Karpas-422 (cell line): ENCODE measurements at regions not wholly inside any gene's neighbourhood (a gene's known extent, or its start where the extent isn't known, plus 50 kb on each side); places are given as distances from the start of the nearest gene placed in this dataset. TPM values are rescaled to one million over a fixed set of nuclear protein-coding genes. Genes with fewer than 3 reads are reported as not detected.

Experiments used
- DNase-seq: peaks from one replicate; pipeline ENCODE4 v3.0.0-alpha.2; 2015
- H2AFZ ChIP-seq: fragments of 200-600 bp; sonication (generic); 2 replicates; pipeline ENCODE4 v1.6.1; 2014; ENCODE audit warnings: antibody characterized with exemption, low read length, mixed read lengths
- H3K27ac ChIP-seq: fragments of 200-600 bp; sonication (generic); 2 replicates; pipeline ENCODE4 v1.5.1; 2014; ENCODE audit warnings: mild to moderate bottlenecking, low read length, moderate library complexity
- H3K27me3 ChIP-seq: fragments of 200-600 bp; sonication (generic); 2 replicates; pipeline ENCODE4 v1.6.1; 2014; ENCODE audit warnings: low read length, mixed read lengths
- H3K36me3 ChIP-seq: fragments of 200-600 bp; sonication (generic); 2 replicates; pipeline ENCODE4 v1.6.1; 2014; ENCODE audit warnings: low read length, mixed read lengths; ENCODE audit not compliant: insufficient read depth
- H3K4me1 ChIP-seq: fragments of 200-600 bp; sonication (generic); 2 replicates; pipeline ENCODE4 v1.6.1; 2014; ENCODE audit warnings: mild to moderate bottlenecking, low read length, mixed read lengths
- H3K4me2 ChIP-seq: fragments of 200-600 bp; sonication (generic); 2 replicates; pipeline ENCODE4 v1.6.1; 2014; ENCODE audit warnings: low read length, low read depth, mild to moderate bottlenecking; ENCODE audit not compliant: poor library complexity, severe bottlenecking
- H3K4me3 ChIP-seq: fragments of 200-600 bp; sonication (generic); 2 replicates; pipeline ENCODE4 v1.5.1; 2014; ENCODE audit warnings: mild to moderate bottlenecking, antibody characterized with exemption, low read length, mixed read lengths
- H3K79me2 ChIP-seq: fragments of 200-600 bp; sonication (generic); 2 replicates; pipeline ENCODE4 v1.6.1; 2014; ENCODE audit warnings: mild to moderate bottlenecking, low read length, mixed read lengths
- H3K9ac ChIP-seq: fragments of 200-600 bp; sonication (generic); 2 replicates; pipeline ENCODE4 v1.6.0; 2014; ENCODE audit warnings: low read length
- H3K9me2 ChIP-seq: fragments of 200-600 bp; sonication (generic), shearing (Covaris generic); replicated peaks from 2 replicates; pipeline ENCODE4 v1.6.0; 2014; ENCODE audit warnings: mild to moderate bottlenecking, low read length, moderate library complexity; ENCODE audit not compliant: insufficient read depth
- H3K9me3 ChIP-seq: fragments of 300-700, 200-600 bp; sonication (generic); 2 replicates; pipeline ENCODE4 v1.6.1; 2014; ENCODE audit warnings: low read length, mixed read lengths
- H4K20me1 ChIP-seq: fragments of 200-600 bp; sonication (generic); 2 replicates; pipeline ENCODE4 v1.6.1; 2014; ENCODE audit warnings: mild to moderate bottlenecking, antibody characterized with exemption, low read length, low read depth; ENCODE audit not compliant: insufficient read depth
- small RNA-seq: library from RNA; depleted of rRNA; stranded (forward); fragments of <200 nt; gene quantifications from one replicate; pipeline ENCODE3, GENCODE V24; 2014

GRCh38 chr12:116506697-116507064 lies 52.5 kb upstream of the MAP1LC3B2 start:
- no peaks in the 10 kb centered on the region for H3K9me3 ChIP-seq
- H3K9me2 ChIP-seq: no peaks in the 10 kb centered on the region
- no peaks in the 10 kb centered on the region for H3K36me3 ChIP-seq
- no peak overlapping the region for H3K27ac ChIP-seq
- H3K27me3 ChIP-seq: no peaks in the 10 kb centered on the region
- H2AFZ ChIP-seq: no peak overlapping the region
- no peak overlapping the region for H3K4me3 ChIP-seq
- no peaks in the 10 kb centered on the region for H3K79me2 ChIP-seq
- no peak for DNase-seq
- H3K9ac ChIP-seq: no peak overlapping the region
- H3K4me2 ChIP-seq: no peak overlapping the region
- H4K20me1 ChIP-seq: no peaks in the 10 kb centered on the region
- peaks cover 11% of the 10 kb centered on the region for H3K4me1 ChIP-seq

- Histone ChIP-seq H4K20me1 (no peaks in the 10 kb centered on the region), H3K27me3 (no peaks in the 10 kb centered on the region), H3K79me2 (no peaks in the 10 kb centered on the region), H2AFZ (peak overlapping the region; percentile 74; the same call in 1 of the 2 replicates), H3K27ac (no peak overlapping the region), H3K9me2 (no peaks in the 10 kb centered on the region), H3K4me3 (peak overlapping the region; percentile 56), H3K4me1 (peaks cover 11% of the 10 kb centered on the region), H3K4me2 (peak overlapping the region; percentile 65), H3K9ac (peak overlapping the region; percentile 63), H3K9me3 (no peaks in the 10 kb centered on the region), H3K36me3 (no peaks in the 10 kb centered on the region)
- peak; percentile 75 for DNase-seq
Measured at GRCh38 chr12:116508145-116509121, 50.7 kb upstream of the MAP1LC3B2 start.

Small RNA genes in the stretch of these regions (small RNA-seq; reads per million reads assigned to genes)
- not detected for gene MIR4472-2
